Esophagus mucosa (tissue), 1 donor: ENCODE measurements at regions not wholly inside any gene's neighbourhood (a gene's known extent, or its start where the extent isn't known, plus 50 kb on each side); places are given as distances from the start of the nearest gene placed in this dataset.
A peak's percentile ranks its signal among the peaks of the same experiment; 100 is the strongest.
"Not testable (repeated sequence)": the region's sequence is repeated elsewhere in the genome, so short reads cannot be mapped to it uniquely, and the experiment has no call there.

Source experiments
- ATAC-seq: fragments of 200-7000 bp; cut with Tn5 transposase; one replicate; pipeline ENCODE4 v1.9.1; 2020
- donor health status: DM: yes; HTN: yes; CAD: no.

DNA sequence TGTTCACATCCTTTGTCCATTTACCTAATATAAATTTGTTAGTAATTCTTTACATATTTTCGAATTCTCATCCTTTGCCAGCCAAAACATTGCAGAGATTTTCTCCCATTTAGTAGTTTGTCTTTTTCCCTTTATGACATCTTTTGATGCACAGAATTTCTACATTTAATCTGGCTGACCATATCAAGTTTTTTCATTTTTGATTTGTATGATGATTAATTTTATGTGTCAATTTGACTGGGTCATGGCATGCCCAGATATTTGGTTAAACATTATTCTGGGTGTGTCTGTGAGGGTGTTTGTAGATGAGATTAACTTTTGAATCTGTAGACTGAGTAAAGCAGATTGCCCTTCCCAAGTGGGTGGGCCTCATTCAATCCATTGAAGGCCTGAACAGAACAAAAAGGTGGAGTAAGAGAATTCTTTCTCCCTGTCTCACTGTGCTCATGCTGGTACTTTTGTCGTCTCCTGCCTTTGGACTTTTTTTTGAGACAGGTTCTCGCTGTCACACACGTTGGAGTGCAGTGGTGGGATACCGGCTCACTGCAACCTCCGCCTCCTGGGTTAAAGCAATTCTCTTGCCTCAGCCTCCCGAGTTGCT lies 72.1 kb upstream of the EPB41L1 start:
- peak; percentile 52 for ATAC-seq

DNA sequence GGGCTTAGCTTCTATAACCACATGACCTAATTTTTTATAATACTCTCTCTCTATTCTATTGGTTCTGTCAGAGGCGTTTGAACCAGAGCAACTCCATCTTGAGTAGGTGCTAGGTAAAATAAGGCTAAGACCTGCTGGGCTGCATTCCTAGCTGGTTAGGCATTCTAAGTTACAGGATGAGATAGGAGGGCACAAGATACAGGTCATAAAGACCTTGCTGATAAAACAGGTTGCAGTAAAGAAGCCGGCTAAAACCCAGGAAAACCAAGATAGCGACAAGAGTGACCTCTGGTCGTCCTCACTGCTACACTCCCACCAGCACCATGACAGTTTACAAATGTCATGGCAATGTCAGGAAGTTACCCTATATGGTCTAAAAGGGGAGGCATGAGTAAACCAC lies 71.3 kb upstream of the EPB41L1 start:
- not testable (repeated sequence) for ATAC-seq

- no peak for ATAC-seq
Measured at GRCh38 chr20:36084356-36084755, 70.2 kb upstream of the EPB41L1 start.

- peak; percentile 69 for ATAC-seq
Measured at GRCh38 chr20:36084897-36085613, 69.5 kb upstream of the EPB41L1 start.

DNA sequence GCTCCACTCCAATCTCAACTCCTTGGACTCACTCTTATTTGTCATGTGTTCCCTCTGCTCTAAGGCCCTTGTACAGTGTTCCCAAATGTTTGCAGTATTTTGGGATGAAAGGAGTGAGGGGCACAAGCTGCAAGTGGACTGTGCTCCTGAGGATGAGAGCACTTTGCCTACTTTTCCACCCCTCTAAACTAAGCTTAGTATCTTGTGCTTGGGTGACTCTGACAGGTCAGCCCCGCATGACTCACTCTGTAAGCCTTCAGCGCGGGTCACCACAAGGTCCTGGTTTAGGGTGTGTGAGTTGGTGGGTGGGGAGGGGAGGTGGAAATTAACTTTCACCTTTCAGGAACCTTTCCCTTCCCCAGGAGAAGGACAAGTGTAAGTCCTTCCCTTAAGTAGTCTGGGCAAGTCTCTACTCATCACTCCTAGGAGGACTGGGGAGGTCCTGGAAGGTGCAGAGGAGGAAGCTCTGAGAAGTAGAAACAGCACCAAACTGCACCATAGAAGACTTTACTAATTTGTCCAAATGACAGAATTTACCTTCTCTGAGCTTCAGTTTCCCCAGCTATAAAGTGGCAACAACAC lies 68.8 kb upstream of the EPB41L1 start:
- ATAC-seq, result peak; percentile 89

- ATAC-seq, result peak; percentile 56
Measured at GRCh38 chr20:36086767-36087166, 67.8 kb upstream of the EPB41L1 start.

DNA sequence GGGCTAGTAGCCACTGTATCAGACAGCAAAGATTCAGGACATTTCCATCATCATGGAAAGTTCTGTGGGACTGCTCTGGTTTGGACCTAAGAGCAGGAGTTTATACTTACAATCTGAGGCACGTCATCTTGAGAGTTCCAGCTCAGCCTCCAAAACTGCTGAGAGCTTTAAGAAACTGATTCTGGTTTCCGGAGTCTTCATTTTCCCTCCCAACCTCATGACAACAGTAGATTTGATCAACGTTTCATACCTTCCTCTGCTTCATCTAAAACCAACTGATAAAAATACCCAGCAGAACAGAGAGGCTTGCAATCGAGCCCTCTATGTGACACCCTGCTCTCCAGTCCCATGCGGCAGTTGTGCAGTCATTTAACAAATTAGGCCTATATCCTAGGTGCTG lies 64.3 kb upstream of the EPB41L1 start:
- ATAC-seq, result no peak

- peak; percentile 24 for ATAC-seq
Measured at GRCh38 chr20:36091561-36092397, 62.8 kb upstream of the EPB41L1 start.

- ATAC-seq, result peak; percentile 15
Measured at GRCh38 chr20:36092398-36093024, 62.0 kb upstream of the EPB41L1 start.

DNA sequence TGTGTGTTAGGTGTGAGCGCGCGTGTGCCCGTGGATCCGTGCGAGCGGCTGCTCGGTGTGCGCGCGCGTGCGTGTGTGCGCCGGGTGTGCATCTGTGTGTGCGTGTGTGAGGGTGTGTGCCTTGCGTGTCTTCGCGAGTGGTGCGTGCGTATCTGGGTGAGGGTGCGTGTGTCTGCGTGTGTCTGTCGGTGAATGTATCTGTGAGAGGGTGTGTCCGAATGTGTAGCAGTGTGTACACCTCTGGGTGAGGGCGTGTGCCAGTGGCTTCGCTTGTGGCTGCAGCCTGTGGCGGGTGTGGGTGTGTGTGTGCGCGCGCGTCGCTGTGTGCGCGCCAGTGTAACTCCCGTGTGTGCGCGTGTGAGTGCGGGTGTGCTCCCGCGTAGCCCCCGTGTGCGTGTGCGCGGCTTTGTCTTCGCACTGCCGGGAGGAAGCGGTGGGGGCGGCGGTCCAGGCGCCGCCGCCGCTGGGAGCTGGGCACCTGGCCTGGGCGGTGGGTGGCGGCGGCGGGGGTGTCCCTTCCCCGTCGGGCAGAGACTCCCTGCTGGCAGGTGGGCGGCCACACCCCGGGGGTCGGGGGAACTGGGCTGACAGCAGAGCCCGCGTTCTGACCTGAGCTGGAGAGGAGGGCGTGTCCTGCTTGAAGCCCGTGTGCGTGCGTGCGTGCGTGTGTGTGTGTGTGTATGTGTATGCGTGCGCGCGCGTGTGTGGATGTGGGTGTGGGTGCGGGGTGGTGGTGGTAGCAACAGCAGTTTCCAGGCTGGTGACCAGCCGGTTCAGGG lies 61.3 kb upstream of the EPB41L1 start:
- ATAC-seq, result peak; percentile 66

- ATAC-seq, result no peak
Measured at GRCh38 chr20:36093804-36094145, 60.8 kb upstream of the EPB41L1 start.

GRCh38 chr20:36094497-36094896 lies 60.0 kb upstream of the EPB41L1 start:
- no peak for ATAC-seq

- ATAC-seq, result no peak
Measured at GRCh38 chr20:36096435-36096834, 58.1 kb upstream of the EPB41L1 start.

DNA sequence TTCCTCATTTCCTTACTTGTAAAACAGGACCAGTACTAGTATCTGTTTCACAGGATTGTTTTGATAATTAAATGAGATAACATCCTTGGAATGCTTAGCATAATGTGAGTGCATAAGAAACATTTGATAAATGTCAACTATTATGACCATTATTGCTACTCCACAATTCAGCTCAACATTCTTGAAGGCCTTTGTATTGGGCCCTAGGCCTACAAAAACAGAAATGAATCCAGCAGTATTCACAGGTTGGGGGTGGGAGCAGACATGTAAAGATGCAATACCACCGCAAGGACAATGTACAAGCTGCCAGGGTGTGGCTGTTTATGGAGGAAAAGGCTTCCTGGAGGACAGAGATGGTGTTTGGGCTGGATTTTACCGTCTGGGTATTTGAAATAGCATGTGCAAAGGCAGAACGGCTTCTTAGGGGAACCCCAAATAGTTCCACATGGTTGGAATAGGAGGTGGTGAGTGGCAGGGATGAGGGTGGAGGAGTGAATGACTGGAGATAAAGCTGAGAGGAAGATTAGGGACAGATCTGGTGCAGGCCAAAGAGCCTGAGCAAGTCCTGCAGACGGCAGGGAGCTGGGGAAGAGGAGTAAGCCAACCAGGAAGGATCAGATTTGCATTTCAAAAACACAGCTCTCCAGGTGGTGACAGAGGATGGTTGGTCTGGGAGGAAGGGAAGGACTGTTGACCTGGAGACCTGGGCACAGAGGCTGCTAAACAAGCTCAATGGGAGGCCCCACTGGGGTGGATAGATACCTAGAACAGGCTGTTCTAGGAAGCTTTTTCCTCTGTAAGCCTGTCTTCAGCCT lies 57.0 kb upstream of the EPB41L1 start:
- ATAC-seq, result peak; percentile 10

- peak; percentile 6 for ATAC-seq
Measured at GRCh38 chr20:36098364-36098763, 56.2 kb upstream of the EPB41L1 start.

GRCh38 chr20:36099106-36099505 lies 55.4 kb upstream of the EPB41L1 start:
- no peak for ATAC-seq

DNA sequence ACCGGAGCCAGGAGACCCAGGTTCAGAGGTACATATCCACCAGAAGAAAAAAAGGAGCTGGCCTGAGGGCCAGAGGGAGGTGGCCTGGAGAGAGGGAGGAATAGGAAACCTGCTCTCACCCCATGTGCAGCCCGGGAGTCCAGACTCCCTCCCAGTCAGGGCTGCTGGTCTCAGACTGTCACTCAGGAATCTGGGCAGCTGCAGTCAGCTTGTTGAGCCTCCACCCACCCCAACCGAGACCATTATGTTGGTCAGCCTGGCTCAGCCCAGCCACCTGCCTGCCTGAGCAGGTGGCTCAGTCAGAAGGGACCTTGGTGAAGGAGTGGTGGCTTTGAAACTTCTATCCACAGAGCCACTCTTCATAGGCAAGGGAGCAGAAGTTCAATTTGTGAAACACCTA lies 53.3 kb upstream of the EPB41L1 start:
- no peak for ATAC-seq

GRCh38 chr20:36102306-36102705 lies 52.2 kb upstream of the EPB41L1 start:
- ATAC-seq, result no peak

- ATAC-seq, result no peak
Measured at GRCh38 chr20:36102809-36103596, 51.5 kb upstream of the EPB41L1 start.

DNA sequence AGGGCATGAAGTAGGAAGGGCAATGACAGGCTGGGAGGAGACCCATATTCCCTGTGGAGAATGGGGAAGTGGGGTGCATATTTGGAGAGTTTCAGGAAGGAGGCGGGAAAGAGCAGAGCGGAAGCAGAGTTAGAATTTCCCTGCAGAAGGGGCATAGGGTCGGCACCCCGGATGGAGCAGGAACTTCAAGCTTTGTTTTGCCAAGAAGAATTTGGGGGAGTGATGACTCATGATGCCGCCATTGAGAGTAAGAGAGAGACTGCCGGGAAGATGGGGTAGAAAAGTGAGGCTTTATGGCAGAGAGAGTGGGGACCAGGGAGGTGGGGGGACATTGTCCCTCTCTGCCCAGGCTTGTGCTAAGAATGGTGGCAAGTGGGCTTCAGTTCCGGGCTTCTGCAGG lies 50.3 kb upstream of the EPB41L1 start:
- no peak for ATAC-seq
